ENCODE measurements at regions not wholly inside any gene's neighbourhood (a gene's known extent, or its start where the extent isn't known, plus 50 kb on each side); places are given as distances from the start of the nearest gene placed in this dataset.
"Not testable (repeated sequence)": the region's sequence is repeated elsewhere in the genome, so short reads cannot be mapped to it uniquely, and the experiment has no call there.

GRCh38 chr2:126952216-126952615, 53.5 kb downstream of the TEX51 start:
- no peak for DNase-seq

- no peak for DNase-seq
Measured at GRCh38 chr2:126953483-126953882, 54.8 kb downstream of the TEX51 start.

DNA sequence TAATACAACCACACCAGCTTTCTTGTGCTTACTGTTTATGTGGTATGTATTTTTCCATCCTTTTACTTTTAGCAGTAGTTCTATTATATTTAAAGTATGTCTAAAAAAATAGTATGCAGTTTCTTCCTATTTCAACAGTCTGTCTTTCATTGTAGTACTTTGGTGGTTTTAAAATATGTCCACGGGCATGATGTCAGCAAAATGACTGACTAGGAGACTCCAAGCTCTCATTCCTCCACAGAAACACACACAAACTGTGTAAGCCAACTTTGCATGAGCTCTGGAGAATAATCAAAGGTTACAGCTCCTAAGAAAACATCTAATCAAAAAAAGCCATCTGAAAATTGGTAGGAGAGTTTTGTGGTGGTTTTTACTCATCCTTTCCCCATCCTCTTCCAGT, 56.1 kb downstream of the TEX51 start:
- DNase-seq: no peak

DNA sequence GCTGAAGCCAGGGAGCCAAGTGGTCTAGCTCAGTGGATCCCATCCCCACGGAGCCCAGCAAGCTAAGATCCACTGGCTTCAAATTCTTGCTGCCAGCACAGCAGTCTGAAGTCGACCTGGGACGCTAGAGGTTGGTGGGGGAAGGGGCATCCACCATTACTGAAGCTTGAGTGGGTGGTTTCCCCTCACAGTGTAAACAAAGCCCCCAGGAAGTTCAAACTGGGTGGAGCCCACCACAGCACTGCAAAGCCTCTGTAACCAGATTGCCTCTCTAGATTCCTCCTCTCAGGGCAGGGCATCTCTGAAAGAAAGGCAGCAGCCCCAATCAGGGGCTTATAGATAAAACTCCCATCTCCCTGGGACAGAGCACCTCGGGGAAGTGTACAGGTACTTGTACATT, 58.1 kb downstream of the TEX51 start:
- DNase-seq: not testable (repeated sequence)

DNA sequence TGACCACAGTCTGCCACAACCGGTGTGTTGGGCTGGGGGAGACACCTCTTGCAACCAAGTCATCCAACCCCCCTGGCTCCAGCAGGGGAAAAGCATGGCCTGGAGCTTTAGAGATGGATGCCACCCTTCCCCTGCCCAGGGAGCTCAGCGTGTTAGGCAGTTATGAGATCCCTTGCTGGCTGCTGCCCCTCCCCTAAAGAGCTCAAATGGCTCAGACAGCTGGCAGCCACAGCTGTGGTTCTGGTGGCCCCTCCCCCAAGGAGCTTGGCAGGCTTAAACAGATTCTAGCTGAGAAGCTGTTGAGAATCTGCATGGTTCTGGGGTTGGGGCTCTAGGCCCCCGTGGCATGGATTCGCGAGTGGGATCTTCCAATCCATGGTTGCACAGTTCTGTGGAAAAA, 64.7 kb downstream of the TEX51 start:
- DNase-seq: no peak

DNA sequence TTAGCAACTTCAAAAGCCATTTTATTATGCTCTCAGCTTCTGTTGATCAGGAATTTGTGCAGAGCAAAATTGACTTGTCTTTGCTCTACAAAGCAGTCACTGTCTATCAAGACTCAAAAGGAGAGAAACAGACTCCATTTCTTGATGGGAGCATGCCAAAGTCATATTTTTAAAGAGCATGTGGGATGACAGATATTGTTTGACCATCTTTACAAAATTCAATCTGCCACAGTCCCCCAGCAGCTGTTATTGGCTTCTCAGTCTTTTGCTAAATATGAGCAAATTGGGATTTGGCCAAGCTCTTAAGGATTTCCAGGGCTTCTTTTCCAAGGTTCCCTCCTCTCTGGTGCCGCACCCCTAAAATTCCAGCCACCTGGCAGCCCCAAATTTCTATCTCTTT, 67.9 kb downstream of the TEX51 start:
- no peak for DNase-seq

DNA sequence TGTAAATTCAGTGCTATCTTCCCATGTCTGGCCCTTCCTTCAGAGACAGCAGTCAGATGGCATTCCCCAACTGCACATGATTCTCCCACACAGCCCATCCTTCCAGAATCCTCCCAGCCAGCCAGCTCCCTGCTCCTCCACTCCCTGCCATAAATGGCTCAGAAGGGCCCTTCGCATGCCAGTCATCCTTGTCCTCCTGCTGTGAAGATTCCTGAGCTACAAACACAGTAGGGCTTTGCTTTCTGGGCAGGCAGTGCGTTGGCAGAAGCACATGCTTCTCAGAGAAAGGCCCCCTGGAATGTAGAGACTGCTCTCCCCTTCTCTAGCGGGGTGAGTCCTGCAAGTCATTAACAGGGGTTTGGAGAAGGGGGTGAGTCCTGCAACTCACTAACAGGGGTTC, 71.9 kb downstream of the TEX51 start:
- no peak for DNase-seq

- no peak for DNase-seq
Measured at GRCh38 chr2:126971162-126971480, 72.4 kb downstream of the TEX51 start.

DNA sequence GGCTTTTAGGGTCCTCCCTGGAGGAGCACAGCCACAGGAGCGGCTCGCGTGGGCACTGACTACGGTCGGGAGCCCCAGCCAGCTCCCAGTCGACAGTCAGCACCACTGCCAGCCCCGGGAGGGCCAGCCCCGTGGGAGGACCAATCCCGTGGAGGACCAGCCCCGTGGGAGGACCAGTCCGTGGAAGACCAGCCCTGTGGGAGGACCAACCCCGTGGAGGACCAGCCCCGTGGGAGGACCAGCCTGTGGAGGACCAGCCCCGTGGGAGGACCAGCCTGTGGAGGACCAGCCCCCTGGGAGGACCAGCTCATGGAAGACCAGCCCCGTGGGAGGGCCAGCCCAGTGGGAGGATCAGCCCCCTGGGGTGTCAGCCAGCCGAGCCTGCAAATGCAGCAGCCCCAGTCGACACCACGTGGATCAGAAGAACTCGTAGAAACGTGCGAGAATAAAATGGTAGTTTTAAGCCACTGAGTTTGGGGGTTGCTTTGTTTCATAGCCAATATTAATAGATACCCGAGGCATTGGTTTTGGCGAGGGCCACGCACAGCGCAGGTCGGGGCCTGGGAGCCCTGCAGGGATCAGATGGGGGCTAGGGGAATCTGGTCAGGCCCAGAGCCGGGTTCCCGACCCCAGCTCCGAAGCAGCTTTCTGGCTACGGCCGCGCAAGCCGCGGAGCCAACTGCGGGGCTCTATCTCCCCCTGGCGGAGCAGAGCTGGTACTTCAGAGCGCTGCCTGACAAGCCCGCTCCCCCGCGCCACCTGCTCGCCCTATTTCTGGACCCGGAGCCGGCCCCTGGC, 73.0 kb downstream of the TEX51 start:
- peak; percentile 76 to 77 for DNase-seq

GRCh38 chr2:126972279-126972626, 73.6 kb downstream of the TEX51 start:
- DNase-seq: no peak

DNA sequence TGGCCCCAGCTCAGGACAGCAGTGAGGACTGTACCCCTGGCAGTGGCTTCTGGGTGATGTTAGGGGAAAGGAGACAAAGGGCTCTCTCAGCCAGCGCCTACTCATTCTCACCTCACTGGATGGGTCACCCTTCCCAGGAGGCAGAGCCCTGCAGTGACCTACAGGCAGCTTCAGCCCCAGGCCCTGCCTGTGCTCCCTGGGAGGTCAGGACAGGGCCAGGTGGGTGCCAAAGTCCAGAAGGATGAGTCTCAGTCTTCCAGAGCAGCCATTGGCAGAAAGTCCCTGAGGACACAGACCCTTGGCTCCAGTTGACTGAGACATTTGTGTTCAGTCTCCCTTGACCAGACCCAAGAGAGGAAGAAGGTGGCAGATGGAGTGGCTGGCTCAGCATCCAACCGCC, 75.1 kb downstream of the TEX51 start:
- no peak for DNase-seq

- DNase-seq: peak; percentile 46 to 68
Measured at GRCh38 chr2:126975671-126976655, 77.3 kb downstream of the TEX51 start.

DNA sequence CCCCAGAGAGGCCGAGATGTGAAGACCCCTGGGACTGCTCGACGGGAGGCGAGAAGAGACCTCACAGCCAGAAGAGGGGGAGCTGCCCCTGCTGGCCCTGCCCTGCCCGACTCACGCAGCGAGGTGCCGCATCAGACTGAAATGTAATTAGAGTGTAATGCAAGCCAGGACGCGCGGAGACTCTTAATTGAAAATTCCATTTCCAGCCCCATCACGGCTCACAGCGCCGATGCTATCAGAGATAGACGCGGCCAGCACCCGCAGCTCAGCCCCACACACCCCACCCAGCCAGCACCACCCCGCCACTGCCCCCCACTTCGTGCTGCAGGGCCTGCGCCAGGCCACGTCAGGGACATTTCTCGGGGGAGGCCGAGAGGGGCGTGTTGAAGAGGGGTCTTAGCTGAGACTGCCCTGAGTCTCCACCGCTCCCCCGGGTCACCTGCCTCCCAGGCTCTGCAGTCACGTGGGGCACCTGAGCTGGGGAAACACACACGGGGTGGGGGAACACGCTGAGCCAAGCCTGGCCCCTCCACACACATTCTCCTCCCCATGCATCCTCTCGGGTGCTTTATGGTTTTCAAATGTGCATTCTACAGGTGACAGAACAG, 78.1 kb downstream of the TEX51 start:
- no peak for DNase-seq

GRCh38 chr2:126978333-126978732, 79.6 kb downstream of the TEX51 start:
- DNase-seq: no peak

DNA sequence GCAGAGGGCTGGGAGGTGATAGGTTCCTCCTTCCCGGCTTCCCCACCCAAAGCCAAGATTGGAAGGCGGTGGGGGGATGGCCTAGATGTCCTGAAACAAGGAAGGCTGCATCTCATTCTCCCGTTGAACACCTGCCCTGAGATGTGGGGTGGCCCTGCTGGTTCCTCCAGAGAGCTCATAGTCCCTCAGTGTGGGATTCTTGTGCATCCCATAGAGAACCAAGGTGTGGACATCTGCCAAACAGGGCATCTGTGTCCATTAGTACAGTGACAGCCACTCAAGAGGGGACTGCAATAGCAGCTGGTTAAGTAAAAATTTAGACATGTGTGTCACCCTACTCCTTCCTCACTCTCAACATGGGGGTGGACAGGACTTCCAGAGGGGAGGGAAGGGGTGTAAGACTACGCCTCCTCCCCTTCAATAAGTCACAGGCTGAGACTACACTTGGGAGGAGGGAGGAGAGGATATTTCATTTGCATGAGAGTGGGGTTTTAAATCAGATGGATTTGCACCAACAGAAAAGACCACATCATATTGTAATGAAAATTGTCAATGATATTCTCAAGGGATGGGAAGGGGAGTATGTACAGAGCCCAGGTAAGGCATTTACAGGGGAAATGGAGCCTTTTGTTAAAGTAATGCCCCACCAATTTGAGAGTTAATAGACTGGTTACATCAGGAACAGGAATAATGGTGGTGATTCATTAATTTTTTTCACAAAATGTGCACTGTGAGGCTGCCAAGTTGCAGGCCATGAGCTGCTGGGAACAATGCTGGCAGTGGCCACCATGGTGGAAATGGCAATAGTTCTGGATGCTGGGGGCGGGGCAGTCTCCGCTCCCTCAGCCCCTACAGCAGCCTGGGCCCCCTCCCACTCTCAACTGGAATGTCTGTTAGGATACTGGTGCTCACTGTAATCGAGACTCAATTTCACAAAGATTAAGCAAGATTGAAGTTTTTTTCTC, 80.6 kb downstream of the TEX51 start:
- no peak for DNase-seq

GRCh38 chr2:126981476-126981875, 82.8 kb downstream of the TEX51 start:
- no peak for DNase-seq

- DNase-seq: no peak
Measured at GRCh38 chr2:126982935-126983334, 84.2 kb downstream of the TEX51 start.

DNA sequence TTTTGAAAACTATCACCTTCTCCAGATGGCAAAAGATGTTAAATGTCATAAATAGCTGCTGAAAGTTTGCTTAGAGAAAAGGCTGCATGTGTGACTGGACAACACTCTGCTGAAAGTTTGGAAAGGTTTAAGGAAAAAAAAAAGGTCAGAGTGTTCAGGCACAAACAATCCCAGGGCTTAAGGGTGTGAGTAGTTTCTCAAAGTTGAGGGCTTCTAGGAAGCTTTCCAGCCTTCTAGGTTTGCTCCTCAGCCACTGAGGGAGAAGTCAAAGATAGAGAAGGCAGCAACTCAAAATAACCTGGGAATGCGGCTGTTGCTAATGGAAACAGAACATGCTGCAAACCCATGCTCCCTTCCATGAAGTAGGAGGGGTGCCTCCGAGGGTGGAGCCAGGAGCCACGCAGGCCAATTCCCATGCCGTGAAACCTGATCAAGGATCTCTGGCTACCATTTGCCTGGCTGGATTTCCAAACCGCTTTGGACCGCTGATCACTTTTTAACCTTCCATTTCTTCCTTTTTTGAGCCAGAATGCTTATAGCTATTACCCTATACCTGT, 88.0 kb downstream of the TEX51 start:
- DNase-seq: no peak

GRCh38 chr2:126988482-126988881, 89.8 kb downstream of the TEX51 start:
- DNase-seq: no peak

GRCh38 chr2:126989064-126989463, 90.4 kb downstream of the TEX51 start:
- not testable (repeated sequence) for DNase-seq

DNA sequence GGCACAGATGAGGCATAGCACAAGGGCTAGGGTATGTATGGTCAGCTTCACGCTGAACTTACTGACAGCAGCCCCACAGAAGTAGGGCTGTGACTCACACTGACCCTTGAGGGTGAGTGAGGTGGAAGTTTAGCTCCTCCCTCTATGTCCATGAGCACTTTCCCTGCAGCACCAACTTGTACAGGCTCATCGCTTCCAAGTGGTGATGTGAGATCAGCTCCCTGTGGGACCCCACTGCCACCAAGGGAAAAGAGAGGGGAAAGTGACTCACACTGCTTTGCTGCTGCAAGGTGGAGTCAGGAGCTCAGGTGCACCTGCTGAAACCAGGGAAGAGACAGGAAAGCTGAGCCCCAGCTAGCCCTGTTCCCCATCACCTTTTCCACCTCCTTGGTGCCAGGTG, 91.5 kb downstream of the TEX51 start:
- no peak for DNase-seq
